ENCODE measurements at regions not wholly inside any gene's neighbourhood (a gene's known extent, or its start where the extent isn't known, plus 50 kb on each side); places are given as distances from the start of the nearest gene placed in this dataset.

DNA sequence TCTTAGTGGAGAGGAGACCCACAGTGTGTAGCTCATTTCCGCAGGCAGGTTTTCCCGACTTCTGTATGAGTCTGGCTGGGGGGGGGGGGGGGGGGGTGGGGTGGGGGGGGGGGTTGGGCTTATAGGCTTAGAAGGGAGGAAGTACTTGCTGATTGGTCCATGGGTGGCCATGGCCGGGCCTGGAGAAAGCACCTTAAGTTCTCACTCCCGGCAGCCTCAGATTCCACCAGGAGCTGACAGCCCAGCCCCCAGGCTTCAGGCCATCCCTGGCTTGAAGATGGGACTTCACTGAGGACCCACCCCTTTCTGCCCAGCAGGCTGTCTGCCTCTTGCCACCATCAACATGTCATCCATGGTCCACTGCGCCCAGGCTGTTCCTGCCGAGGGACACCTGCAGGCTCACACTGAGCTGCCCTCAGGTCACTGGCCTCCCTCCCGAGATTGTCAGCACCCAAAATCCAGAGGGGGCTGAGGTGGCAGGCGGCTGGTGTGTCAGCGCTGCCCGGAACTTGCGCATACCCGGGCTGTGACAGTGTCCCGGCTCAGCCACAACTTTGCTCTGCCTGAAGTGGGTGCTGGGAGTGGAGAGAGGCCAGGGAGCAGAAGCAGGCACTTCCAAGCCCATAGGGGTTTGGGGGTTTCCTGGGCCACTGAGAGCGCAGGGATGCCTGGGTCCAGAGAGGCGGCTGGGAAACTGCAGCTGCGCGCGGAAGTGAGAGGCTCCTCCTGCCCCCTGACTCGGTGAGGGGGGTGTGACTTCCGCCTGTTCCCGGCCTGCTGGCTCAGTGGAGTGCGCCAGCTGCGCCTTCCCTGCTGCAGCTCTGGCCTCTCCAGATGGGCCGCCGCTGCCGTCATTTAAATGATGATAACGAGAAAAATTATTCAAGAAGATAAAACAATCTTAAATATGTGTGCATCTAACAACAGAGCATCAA is 256.1 kb downstream of the RPRM start:
- TF ChIP-seq, protein P1, sequence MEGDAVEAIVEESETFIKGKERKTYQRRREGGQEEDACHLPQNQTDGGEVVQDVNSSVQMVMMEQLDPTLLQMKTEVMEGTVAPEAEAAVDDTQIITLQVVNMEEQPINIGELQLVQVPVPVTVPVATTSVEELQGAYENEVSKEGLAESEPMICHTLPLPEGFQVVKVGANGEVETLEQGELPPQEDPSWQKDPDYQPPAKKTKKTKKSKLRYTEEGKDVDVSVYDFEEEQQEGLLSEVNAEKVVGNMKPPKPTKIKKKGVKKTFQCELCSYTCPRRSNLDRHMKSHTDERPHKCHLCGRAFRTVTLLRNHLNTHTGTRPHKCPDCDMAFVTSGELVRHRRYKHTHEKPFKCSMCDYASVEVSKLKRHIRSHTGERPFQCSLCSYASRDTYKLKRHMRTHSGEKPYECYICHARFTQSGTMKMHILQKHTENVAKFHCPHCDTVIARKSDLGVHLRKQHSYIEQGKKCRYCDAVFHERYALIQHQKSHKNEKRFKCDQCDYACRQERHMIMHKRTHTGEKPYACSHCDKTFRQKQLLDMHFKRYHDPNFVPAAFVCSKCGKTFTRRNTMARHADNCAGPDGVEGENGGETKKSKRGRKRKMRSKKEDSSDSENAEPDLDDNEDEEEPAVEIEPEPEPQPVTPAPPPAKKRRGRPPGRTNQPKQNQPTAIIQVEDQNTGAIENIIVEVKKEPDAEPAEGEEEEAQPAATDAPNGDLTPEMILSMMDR (IDR thresholded peaks at IDR 0.05) = no peak
- no peak for TF ChIP-seq POLR2A (IDR thresholded peaks at IDR 0.05)
